HCT116 (cell line): ENCODE measurements at regions not wholly inside any gene's neighbourhood (a gene's known extent, or its start where the extent isn't known, plus 50 kb on each side); places are given as distances from the start of the nearest gene placed in this dataset.

Source experiments
- EGR1 ChIP-seq: IDR thresholded peaks from 2 replicates; pipeline ENCODE4 v1.6.1; 2012; ENCODE audit warnings: low read depth
- POLR2A ChIP-seq: IDR thresholded peaks from 2 replicates; pipeline ENCODE4 v1.7.0; 2011; ENCODE audit warnings: borderline replicate concordance; ENCODE audit not compliant: insufficient read depth, insufficient read length; ENCODE audit errors: extremely low read depth
- POLR2AphosphoS5 ChIP-seq: IDR thresholded peaks from 2 replicates; pipeline ENCODE4 v1.6.1; 2011; ENCODE audit warnings: mild to moderate bottlenecking, low read depth, low read length, moderate library complexity
- SIN3A ChIP-seq: IDR thresholded peaks from 2 replicates; pipeline ENCODE4 v1.6.1; 2012; ENCODE audit warnings: low read depth
- SRF ChIP-seq: IDR thresholded peaks from 2 replicates; pipeline ENCODE4 v1.6.1; 2012; ENCODE audit warnings: low read depth
- YY1 ChIP-seq: IDR thresholded peaks from 2 replicates; pipeline ENCODE4 v1.6.1; 2011; ENCODE audit warnings: low read length, low read depth, moderate library complexity, mild to moderate bottlenecking; ENCODE audit not compliant: insufficient replicate concordance; ENCODE audit errors: extremely low read depth
- ZFX ChIP-seq: fragments of 450-650 bp; IDR thresholded peaks from 2 replicates; pipeline ENCODE4 v1.6.1; 2017
- ZNF274 ChIP-seq: fragments of 200-500 bp; sonication (Bioruptor generic); IDR thresholded peaks from 2 replicates; pipeline ENCODE4 v1.6.1; 2014; ENCODE audit warnings: mild to moderate bottlenecking, low read depth, low read length, inconsistent platforms
- TF ChIP-seq, protein P1 (sequence below), 3 experiments: fragments of 200-600 bp in 1 of 3; sonication (generic) in 1 of 3; IDR thresholded peaks in 2 of 3; conservative IDR thresholded peaks in 1 of 3; 2 replicates each; pipeline ENCODE4 v1.5.1; 2012 to 2017; ENCODE audit warnings: low read depth in 2 of 3, low read length in 2 of 3, antibody characterized with exemption in 1 of 3, borderline replicate concordance in 1 of 3, control low read depth in 1 of 3, mild to moderate bottlenecking in 1 of 3, mixed read lengths in 1 of 3, mixed run types in 1 of 3, moderate library complexity in 1 of 3; ENCODE audit not compliant: insufficient read depth in 1 of 3

DNA sequence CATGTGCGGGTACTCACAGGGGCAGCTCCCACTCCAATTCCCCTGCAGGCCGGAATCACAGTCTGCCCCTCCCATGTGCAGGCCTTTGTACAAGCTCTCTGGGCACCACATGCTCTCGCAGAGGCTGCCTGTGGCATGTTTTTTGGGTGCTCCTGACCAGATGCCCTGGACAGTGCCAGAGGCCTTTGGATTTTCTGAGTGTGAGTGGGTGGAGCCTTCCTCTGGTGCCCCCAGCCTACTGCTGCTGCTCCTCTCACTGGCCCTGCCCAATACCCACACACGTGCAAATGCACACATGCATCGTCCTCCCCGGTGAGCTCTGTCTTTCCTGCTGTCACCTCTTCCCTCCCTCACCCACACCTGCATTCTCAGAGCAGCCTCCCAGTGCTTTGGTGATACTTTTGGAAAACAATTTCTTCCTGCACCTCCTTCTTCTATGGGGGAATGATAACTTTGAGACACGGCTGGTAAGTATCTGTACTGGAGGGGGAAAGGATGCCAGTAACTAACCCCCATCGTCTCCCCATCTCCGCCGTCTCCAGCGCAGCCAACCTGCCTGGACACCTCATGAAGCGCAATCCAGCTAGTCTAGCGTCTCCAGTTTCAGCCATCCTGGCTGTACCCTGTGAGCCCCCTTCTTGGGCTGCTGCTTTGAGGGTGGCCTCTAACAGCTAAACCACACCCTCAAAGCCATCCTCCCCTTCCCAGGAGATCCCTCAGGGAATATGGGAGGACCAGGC, 229.4 kb upstream of the TOPAZ1 start:
- no peak for TF ChIP-seq YY1
- TF ChIP-seq, protein P1, sequence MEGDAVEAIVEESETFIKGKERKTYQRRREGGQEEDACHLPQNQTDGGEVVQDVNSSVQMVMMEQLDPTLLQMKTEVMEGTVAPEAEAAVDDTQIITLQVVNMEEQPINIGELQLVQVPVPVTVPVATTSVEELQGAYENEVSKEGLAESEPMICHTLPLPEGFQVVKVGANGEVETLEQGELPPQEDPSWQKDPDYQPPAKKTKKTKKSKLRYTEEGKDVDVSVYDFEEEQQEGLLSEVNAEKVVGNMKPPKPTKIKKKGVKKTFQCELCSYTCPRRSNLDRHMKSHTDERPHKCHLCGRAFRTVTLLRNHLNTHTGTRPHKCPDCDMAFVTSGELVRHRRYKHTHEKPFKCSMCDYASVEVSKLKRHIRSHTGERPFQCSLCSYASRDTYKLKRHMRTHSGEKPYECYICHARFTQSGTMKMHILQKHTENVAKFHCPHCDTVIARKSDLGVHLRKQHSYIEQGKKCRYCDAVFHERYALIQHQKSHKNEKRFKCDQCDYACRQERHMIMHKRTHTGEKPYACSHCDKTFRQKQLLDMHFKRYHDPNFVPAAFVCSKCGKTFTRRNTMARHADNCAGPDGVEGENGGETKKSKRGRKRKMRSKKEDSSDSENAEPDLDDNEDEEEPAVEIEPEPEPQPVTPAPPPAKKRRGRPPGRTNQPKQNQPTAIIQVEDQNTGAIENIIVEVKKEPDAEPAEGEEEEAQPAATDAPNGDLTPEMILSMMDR (IDR thresholded peaks at IDR 0.05 in 2 of 3, conservative IDR thresholded peaks at IDR 0.05 in 1 of 3; ENCODE audit: borderline replicate concordance in 1 of 3, insufficient read depth in 1 of 3, low read depth in 2 of 3, low read length in 2 of 3): no peak
- TF ChIP-seq SIN3A: no peak
- TF ChIP-seq SRF: no peak
- no peak for TF ChIP-seq ZFX
- TF ChIP-seq POLR2A: no peak
- no peak for TF ChIP-seq POLR2AphosphoS5
- no peak for TF ChIP-seq ZNF274
- no peak for TF ChIP-seq EGR1
